ENCODE measurements at regions not wholly inside any gene's neighbourhood (a gene's known extent, or its start where the extent isn't known, plus 50 kb on each side); places are given as distances from the start of the nearest gene placed in this dataset.

DNA sequence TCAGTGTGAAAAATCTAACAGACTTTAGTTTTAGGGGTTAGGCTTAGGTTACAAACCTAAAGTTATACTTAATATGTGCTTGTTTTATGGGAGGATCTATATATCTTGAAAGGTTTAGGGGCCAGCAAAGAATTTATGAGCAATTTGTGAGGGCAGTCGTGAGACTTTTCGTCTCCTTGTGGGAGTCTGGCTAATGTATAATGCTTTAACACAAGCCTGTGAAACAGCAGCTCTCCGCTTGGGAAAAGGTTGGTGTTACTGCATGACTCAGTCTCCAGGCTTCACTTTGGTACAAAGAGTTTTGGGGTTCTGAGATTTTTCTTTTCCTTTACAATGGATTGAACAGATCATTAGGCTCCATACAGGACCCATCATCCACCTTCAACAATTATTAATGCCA is 79.0 kb upstream of the MFGE8 start:
- intact Hi-C loops (cut with micrococcal nuclease; ENCODE audit: unreplicated experiment) = no loop called here
- BruUV-seq (replicated peaks) = no TSS peak
- Histone ChIP-seq H3K4me1 (ENCODE audit: control insufficient read depth, insufficient read depth, low read length) (no peaks in the 10 kb centered on the region), H2AFZ (ENCODE audit: control insufficient read depth, low read depth, low read length) (no peak overlapping the region), H3K27ac (ENCODE audit: control insufficient read depth, insufficient read depth) (no peak overlapping the region), H3K36me3 (ENCODE audit: control insufficient read depth in 2 of 2, insufficient read depth in 2 of 2, low read length in 1 of 2) (no peaks in the 10 kb centered on the region), H3K4me3 (no peak overlapping the region), H3K4me2 (ENCODE audit: control insufficient read depth, insufficient read depth) (no peak overlapping the region), H3K9ac (ENCODE audit: control insufficient read depth, insufficient read depth, low read length) (no peak overlapping the region), H3K27me3 (replicated peaks in 1 of 2; ENCODE audit: control insufficient read depth in 2 of 2, insufficient read depth in 2 of 2, low read length in 1 of 2) (no peaks in the 10 kb centered on the region; a peak in 1 of 4 replicates), H3K79me2 (ENCODE audit: control insufficient read depth, insufficient read depth, low read length) (no peaks in the 10 kb centered on the region), H4K20me1 (ENCODE audit: control insufficient read depth, insufficient read depth) (no peaks in the 10 kb centered on the region), H3K9me3 (replicated peaks; ENCODE audit: control insufficient read depth, insufficient read depth, low read length) (no peaks in the 10 kb centered on the region)
- ChIA-PET SMC1A (ENCODE audit: uncharacterized antibody, unreplicated experiment) (no interaction called here), CTCF (interaction anchor here (1.8 kb wide), 1 partner anchor 87 kb away, joined by 5 read pairs; no protein-coding TSS in a partner anchor), POLR2A (no interaction called here), RAD21 (ENCODE audit: unreplicated experiment) (interaction anchor here (0.5 kb wide), 1 partner anchor 213 kb away, joined by 3 read pairs; no protein-coding TSS in a partner anchor)
- DNase-seq (ENCODE audit: low read depth, low spot score) (no peak), ATAC-seq (no peak), FAIRE-seq (no peak)
- 58% methylated on average over 3 of the region's 3 CpGs for WGBS (ENCODE audit: insufficient coverage, insufficient replicate concordance, low lambda C conversion rate, missing lambda C conversion rate)
- no peak for TF ChIP-seq TARDBP (IDR thresholded peaks at IDR 0.05; ENCODE audit: borderline replicate concordance)
- TF ChIP-seq, protein P1, sequence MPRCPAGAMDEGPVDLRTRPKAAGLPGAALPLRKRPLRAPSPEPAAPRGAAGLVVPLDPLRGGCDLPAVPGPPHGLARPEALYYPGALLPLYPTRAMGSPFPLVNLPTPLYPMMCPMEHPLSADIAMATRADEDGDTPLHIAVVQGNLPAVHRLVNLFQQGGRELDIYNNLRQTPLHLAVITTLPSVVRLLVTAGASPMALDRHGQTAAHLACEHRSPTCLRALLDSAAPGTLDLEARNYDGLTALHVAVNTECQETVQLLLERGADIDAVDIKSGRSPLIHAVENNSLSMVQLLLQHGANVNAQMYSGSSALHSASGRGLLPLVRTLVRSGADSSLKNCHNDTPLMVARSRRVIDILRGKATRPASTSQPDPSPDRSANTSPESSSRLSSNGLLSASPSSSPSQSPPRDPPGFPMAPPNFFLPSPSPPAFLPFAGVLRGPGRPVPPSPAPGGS (IDR thresholded peaks at IDR 0.05; ENCODE audit: borderline replicate concordance, insufficient read depth, low read depth, low read length, poor library complexity, severe bottlenecking) = no peak
- no peak for TF ChIP-seq BRCA1 (IDR thresholded peaks at IDR 0.05; ENCODE audit: low read depth, low read length)
- TF ChIP-seq EZH2 (IDR thresholded peaks at IDR 0.05; ENCODE audit: borderline replicate concordance, control insufficient read depth, low read depth, low read length) = no peak
- no peak for TF ChIP-seq ASH2L (IDR thresholded peaks at IDR 0.05; ENCODE audit: borderline replicate concordance, low read depth)
- TF ChIP-seq RUNX3 (IDR thresholded peaks at IDR 0.05; ENCODE audit: low read length) = no peak
- no peak for TF ChIP-seq MEF2A (IDR thresholded peaks at IDR 0.05; ENCODE audit: insufficient read depth, low read depth, low read length)
- no peak for TF ChIP-seq CEBPB (IDR thresholded peaks at IDR 0.05; ENCODE audit: borderline replicate concordance in 1 of 2, low read depth in 2 of 2, low read length in 2 of 2)
- TF ChIP-seq NFYA (IDR thresholded peaks at IDR 0.05; ENCODE audit: borderline replicate concordance, low read depth, low read length) = no peak
- in situ Hi-C loops (cut with MboI) = no loop called here

Measured in GM12878 (cell line).